ENCODE measurements at regions not wholly inside any gene's neighbourhood (a gene's known extent, or its start where the extent isn't known, plus 50 kb on each side); places are given as distances from the start of the nearest gene placed in this dataset.

DNA sequence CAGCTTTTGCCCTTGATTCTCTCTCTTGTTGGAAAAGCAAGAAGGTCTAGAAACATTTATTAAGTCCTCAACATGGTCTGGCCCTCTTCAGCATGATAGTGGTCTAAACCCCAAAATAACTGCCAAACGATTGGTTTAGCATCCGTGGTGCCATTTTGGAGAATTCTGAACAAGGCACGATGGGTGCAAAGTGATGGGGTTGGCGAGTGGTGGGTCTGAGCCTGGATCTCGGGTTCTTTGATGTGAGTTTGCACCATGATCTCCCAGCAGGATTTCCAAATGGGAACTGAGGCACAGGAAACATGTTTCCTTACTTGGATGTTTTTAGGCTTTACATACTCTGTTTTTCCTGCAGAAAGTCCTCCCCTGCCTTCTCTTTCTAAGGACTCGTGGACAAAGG is 240.3 kb downstream of the MYCN start:
- DNase-seq: no peak

GRCh38 chr2:16179701-16180416 is 239.5 kb downstream of the MYCN start:
- no peak for DNase-seq

DNA sequence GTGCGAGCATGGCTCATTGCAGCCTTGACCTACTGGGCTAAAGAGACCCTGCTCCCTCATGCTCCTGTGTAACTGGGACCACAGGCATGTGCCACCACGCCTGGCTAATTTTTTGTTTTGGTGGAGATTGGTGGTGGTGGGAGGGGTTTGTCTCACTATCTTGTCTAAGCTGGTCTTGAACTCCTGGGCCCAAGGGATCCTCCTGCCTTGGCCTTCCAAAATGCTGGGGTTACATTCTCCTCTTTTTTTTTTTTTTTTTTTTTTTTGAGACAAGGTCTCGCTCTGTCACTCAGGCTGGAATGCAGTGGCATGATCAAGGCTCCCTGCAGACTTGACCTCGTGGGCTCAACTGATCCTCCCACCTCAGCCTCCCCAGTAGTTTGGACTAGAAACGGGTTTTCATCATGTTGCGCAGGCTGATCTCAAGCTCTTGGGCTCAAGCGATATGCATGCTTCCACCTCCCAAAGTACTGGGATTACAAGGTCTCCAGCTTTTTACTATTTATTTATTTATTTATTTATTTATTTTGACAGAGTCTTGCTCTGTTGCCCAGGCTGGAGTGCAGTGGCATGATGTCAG is 238.3 kb downstream of the MYCN start:
- no peak for DNase-seq

DNA sequence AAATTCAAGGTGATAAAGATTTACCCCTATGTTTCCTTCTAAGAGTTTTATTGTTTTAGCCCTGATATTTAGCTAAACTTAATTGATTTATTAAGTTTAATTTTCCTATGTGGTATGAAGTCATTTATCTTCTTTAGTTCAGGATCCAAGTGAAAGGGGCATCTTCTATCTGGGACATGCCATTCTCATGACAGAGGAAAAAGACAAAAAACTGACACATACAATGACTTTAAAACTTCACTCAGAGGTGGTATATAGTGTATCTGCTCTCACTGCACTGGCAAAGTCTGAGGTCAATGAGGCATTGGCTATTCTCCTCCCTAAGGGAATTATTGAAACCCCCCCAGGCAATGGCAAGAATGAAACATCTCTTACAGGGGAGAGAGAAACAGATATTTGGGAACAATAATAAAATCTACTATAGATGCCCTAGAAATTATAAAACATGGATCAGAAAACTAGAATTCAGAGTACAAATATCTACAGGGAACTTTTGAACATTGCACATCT is 237.4 kb downstream of the MYCN start:
- no peak for DNase-seq

- no peak for DNase-seq
Observed at GRCh38 chr2:16176971-16177480, 236.7 kb downstream of the MYCN start.

DNA sequence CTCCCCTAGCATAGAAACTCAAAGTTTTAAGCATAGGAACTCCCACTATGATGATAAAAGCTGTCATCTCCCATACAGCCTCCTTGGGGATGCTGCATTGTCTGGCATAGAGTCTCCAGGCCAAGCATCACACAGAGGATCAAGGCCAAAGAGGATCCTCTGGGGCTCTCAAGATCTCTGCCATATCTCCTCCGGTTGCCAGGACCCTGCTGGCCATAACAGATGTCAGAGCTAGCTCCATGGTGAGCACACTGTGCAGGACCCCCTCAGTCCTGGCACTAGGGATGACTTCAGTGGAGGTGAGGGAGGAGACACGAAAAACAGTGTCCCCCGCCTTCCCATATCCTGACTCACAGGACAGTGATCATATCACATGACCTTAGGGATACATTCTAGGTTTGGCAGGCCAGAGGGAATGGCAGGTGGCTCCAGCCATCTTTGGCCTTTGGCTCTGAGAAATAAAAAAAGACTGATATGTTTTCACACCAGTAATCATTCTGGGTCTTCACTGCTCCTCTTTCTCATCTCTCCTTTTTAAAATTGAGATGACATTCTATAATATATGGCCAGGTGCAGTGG is 235.0 kb downstream of the MYCN start:
- DNase-seq: no peak

DNA sequence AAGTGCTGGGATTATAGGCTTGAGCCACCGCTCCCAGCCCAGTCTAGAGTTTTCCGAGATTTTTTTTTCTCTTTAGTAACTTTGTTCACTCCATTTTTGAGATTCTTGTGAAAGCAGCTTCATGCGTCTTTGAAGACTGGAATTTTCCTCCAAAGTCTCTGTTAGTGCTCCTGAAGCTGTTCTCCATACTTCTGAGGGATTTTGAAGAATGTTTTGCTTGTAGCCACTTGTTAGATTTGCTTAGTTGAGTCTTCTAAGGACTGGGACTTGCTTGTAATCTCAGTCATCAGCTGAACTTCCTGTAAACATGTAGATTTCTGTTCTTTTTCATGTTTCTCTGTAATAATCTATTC is 234.3 kb downstream of the MYCN start:
- no peak for DNase-seq

DNA sequence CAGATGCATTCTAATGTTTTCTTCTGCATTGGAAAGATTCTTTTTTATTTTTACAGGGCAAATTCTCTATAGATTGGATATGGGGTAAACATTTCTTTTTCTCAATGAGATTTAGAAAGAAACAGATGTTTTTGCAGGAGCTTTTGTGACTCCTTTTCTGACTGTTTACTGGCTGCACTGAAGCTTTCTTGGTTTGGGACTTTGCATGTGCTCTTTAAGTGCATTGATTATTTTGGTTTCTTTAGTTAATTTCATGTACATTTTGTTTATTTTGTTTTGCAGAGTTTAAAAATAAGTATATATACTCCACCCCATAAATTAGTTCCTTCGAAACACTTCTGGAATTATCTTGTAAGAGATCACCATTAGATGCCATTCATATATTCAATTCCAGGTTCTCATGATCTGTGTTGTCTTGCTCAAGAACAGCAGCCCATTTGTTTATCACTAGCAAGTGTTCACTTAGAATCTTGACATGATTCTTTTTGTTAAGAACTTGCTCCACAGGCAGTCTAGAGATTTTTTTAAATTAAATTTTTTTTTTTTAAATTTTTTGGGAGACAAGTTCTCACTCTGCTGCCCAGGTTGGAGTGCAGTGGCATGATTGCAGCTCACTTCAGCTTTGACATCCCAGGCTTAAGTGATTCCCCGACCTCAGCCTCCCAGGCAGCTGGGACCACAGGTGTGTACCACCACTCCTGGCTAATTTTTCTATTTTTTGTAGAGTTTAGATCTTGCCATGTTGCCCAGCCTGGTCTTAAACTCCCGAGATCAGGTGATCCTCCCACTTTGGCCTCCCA is 233.7 kb downstream of the MYCN start:
- DNase-seq: no peak

- DNase-seq: no peak
Observed at GRCh38 chr2:16172324-16173175, 232.2 kb downstream of the MYCN start.

- no peak for DNase-seq
Observed at GRCh38 chr2:16171425-16171920, 231.1 kb downstream of the MYCN start.

DNA sequence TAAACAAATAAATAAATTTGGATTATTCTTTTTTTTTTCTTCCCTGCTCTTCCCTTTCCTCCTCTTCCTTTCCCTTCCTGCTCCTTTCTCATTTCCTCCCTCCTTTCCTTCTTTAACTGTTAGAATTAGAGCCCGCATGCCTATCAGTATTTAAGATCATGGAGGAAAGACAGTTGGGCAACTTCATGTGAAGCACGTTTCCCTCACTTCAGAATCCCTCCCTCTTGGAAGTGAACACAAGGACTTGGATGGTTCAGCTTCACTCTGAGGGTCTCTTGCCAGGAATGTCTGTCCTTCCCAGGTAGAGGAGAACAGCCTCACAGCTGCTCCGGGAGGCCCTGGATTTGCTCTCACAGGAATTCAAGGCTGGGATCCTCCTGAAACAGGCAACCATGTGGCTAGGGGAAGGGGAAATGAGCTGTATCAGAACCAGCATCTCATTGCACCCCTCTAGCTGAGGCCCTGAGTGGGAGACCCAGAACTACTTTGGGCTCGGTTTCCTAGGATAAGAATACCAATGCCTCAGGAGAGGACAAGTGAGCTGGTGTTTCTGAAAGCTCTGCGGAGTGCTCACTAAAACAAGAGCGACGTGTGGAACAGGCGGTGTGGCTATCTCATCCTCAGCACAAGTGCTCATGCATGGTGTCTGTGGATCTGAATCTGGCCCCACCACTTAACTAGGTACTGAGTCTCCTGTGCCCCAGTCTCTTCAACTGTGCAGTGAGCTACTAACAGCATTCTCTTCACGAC is 230.5 kb downstream of the MYCN start:
- DNase-seq: no peak

- DNase-seq: no peak
Observed at GRCh38 chr2:16169381-16169960, 229.1 kb downstream of the MYCN start.

DNA sequence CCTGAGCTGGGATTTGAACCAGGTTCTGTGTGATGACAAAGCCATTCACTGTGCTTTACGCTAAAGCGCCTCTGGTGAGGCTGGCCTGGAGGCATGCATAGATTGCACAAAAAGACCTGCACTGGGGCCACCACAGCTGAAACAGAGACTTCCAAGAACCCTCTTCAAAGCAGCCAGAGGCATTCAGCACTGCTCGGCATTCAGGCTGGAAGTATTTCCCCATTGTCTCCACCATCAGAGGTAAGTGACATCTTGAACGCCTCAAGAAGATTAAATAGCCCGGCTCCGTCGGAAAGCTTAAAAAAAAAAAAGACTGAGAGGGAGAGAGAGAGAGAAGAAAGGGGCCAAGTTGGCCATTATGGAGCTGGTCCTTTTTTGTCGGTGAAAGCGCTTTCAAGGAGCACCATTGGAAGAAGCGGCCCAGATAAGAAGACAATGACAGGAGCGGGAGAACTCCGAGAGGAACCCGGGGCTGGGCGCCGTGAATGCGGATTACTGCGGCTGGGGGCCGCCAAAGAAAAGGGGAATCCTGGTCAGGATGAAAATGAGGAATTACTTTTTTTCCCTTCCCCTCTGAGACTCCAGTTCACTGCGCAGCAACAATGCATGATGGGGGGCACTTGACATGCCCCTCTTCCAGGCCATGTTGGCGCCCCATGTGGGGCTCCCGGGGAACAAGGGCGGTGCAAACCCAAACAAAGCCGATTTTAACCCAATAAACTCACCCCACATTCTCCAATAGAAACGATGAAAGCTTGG is 228.3 kb downstream of the MYCN start:
- DNase-seq: no peak

DNA sequence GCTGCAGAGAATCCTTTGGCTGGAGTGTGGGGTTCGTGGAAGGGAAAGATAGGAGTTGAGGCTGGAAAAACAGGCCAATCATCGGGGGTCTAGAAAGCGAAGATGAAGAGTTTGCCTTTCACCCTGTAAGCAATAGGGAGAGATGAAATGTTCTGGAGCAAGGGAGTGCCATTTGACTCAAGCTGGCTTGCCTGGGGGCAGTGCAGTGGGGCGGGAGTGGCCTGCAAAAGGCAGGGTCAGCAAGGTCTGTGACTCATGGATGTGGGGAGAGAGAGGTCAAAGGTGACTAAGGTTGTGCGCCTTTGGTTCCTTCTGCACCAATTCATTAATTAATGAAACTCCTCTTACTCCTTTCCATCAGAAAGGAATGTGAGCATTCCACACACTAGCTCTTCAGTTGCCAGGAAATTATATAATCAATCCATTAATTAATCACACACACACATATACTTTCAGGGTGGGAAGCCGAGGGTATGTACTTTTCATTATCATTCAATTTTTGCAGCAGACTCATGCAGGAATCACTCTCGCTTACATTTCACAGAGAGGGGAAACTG is 227.6 kb downstream of the MYCN start:
- DNase-seq: no peak

GRCh38 chr2:16167451-16167861 is 227.1 kb downstream of the MYCN start:
- DNase-seq: no peak

DNA sequence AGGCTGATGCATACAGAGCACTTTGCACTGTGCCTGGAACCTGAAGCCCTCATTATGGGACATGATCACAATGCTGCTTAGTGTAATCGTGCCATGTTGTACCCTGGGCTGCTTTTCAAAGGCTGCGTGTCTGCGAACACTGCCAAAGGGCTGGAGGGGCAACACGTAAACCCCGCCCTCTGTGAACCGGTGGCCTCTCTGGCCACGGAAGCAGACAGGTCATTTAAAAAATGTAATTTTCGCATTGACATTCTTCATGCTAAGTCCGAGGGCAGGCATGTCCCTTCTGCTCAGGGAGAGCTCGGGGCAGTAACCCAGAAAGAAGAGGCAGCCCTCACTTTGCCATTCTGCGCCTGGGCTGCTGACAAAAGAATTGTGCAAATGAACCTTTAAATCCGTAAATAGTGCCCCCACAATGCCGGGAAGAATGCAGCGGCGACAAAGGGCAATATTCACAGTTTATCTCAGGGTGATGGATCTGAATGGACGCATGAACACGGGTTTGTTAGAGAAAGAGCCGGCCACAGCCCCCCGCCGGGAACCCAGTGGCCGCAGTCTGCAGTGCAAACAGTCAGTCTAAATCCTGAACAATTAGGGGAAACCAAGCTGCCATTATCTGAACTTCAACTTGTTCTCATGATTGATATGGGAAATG is 226.1 kb downstream of the MYCN start:
- DNase-seq: no peak

DNA sequence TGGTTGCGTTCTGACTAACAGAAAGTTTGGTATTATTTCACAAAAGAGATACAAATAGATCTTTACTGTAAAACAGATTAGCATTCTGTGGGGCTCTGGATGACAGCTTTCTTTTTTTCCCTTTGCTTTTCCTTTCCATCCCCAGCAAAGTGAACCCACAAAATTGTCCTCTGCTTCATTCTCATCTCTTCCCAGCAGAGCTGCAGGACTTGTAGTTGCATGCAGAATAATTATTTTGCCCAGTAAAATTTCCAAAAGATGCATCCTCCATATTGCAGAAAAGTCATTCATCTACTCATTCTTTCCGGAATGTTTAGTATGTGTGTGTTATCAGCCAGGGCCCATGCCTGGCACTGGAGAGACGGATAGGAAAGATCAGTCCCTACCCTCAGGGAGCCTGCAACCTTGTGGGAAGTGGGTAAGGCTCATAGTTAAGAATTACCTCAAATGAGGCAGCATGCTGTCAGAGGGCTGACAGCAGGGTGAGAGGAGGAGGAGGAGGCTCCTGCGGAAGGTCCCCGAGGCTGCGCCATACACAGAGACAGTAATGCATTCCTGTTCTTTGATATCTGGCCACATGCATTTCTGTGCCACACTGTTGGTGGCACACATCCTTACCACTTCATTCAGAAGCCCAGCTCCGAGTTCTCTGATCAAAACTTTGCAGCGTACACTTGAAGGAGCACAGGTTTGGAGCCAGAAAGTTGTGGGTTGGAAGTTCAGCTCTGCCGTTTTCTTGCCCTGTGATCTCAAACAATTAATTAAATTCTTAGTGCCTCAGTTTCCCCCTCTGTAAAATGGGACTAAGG is 225.4 kb downstream of the MYCN start:
- no peak for DNase-seq

GRCh38 chr2:16162491-16163040 is 222.2 kb downstream of the MYCN start:
- DNase-seq: no peak

Data from NCI-H1048 (cell line).